Mesenchymal stem cell (in vitro differentiated cells and primary cell): ENCODE measurements at regions not wholly inside any gene's neighbourhood (a gene's known extent, or its start where the extent isn't known, plus 50 kb on each side); places are given as distances from the start of the nearest gene placed in this dataset.

Experiments used
- DNase-seq: peaks from one replicate; pipeline ENCODE4 v3.0.0-alpha.2; 2013
- H2AFZ ChIP-seq: one replicate; pipeline ENCODE4 v1.6.1; 2013; ENCODE audit warnings: low read depth, mild to moderate bottlenecking, control low read depth, inconsistent platforms, low read length, moderate library complexity
- H2AK5ac ChIP-seq: 2 replicates; pipeline ENCODE4 v1.6.1; 2013; ENCODE audit warnings: low read length, moderate library complexity, mild to moderate bottlenecking, inconsistent platforms; ENCODE audit not compliant: severe bottlenecking
- H2BK120ac ChIP-seq: one replicate; pipeline ENCODE4 v1.6.1; 2013; ENCODE audit warnings: low read depth, mild to moderate bottlenecking, inconsistent platforms, low read length, moderate library complexity
- H2BK12ac ChIP-seq, 2 experiments: one replicate each; pipeline ENCODE4 v1.6.1; 2013; ENCODE audit warnings: inconsistent platforms in 2 of 2, low read length in 2 of 2, mild to moderate bottlenecking in 2 of 2, moderate library complexity in 2 of 2, control low read depth in 1 of 2
- H2BK15ac ChIP-seq: one replicate; pipeline ENCODE4 v1.6.1; 2013; ENCODE audit warnings: mild to moderate bottlenecking, low read depth, inconsistent platforms; ENCODE audit not compliant: poor library complexity, severe bottlenecking
- H2BK5ac ChIP-seq: 2 replicates; pipeline ENCODE4 v1.6.1; 2013; ENCODE audit warnings: low read depth, mild to moderate bottlenecking, low read length, control low read depth, inconsistent platforms; ENCODE audit not compliant: poor library complexity, severe bottlenecking
- H3K14ac ChIP-seq, 2 experiments: one replicate each; pipeline ENCODE4 v1.6.1; 2013; ENCODE audit warnings: inconsistent platforms in 2 of 2, low read length in 2 of 2, control low read depth in 1 of 2, mild to moderate bottlenecking in 1 of 2, moderate library complexity in 1 of 2
- H3K18ac ChIP-seq, 2 experiments: one replicate each; pipeline ENCODE4 v1.6.1; 2013; ENCODE audit warnings: inconsistent platforms in 2 of 2, low read length in 2 of 2, control low read depth in 1 of 2, low read depth in 1 of 2, mild to moderate bottlenecking in 1 of 2
- H3K23ac ChIP-seq, 2 experiments: one replicate each; pipeline ENCODE4 v1.6.1; 2013; ENCODE audit warnings: inconsistent platforms in 2 of 2, low read length in 2 of 2, mild to moderate bottlenecking in 2 of 2, moderate library complexity in 2 of 2, control low read depth in 1 of 2
- H3K27ac ChIP-seq: 2 replicates; pipeline ENCODE4 v1.5.1; 2013; ENCODE audit warnings: mild to moderate bottlenecking, moderate library complexity, low read length, control low read depth, inconsistent platforms; ENCODE audit not compliant: poor library complexity, severe bottlenecking
- H3K27me3 ChIP-seq, 2 experiments: 2 replicates each; pipeline versions ENCODE4 v1.6.1 to v1.7.0; 2013; ENCODE audit warnings: low read length in 2 of 2, mild to moderate bottlenecking in 2 of 2, moderate library complexity in 2 of 2, control low read depth in 1 of 2, inconsistent platforms in 1 of 2; ENCODE audit not compliant: control insufficient read depth in 1 of 2, insufficient read depth in 1 of 2
- H3K36me3 ChIP-seq, 2 experiments: 2 replicates each; pipeline versions ENCODE4 v1.6.1 to v1.7.0; 2013; ENCODE audit warnings: low read length in 2 of 2, control low read depth in 1 of 2, inconsistent platforms in 1 of 2, low read depth in 1 of 2, mild to moderate bottlenecking in 1 of 2; ENCODE audit not compliant: insufficient read depth in 2 of 2, control insufficient read depth in 1 of 2
- H3K4ac ChIP-seq, 2 experiments: one replicate each; pipeline ENCODE4 v1.6.1; 2013; ENCODE audit warnings: inconsistent platforms in 2 of 2, low read length in 2 of 2, mild to moderate bottlenecking in 2 of 2, moderate library complexity in 2 of 2, control low read depth in 1 of 2, low read depth in 1 of 2
- H3K4me1 ChIP-seq: 2 replicates; pipeline ENCODE4 v1.6.1; 2013; ENCODE audit warnings: low read depth, low read length, control low read depth; ENCODE audit not compliant: control insufficient read depth, insufficient read depth
- H3K4me2 ChIP-seq: 2 replicates; pipeline ENCODE4 v1.6.1; 2013; ENCODE audit warnings: low read length, mild to moderate bottlenecking, inconsistent platforms; ENCODE audit not compliant: poor library complexity, severe bottlenecking
- H3K4me3 ChIP-seq, 2 experiments: 2 replicates each; pipeline versions ENCODE4 v1.5.1 to v1.7.0; 2013; ENCODE audit warnings: low read length in 2 of 2, mild to moderate bottlenecking in 2 of 2, control low read depth in 1 of 2, low read depth in 1 of 2; ENCODE audit not compliant: insufficient read depth in 1 of 2
- H3K79me1 ChIP-seq: replicated peaks from 2 replicates; pipeline ENCODE4 v1.6.1; 2013; ENCODE audit warnings: mild to moderate bottlenecking, control low read depth, low read length, inconsistent platforms; ENCODE audit not compliant: poor library complexity, severe bottlenecking
- H3K9ac ChIP-seq: 2 replicates; pipeline ENCODE4 v1.7.0; 2013; ENCODE audit warnings: mild to moderate bottlenecking, low read length, moderate library complexity
- H3K9me3 ChIP-seq: 2 replicates; pipeline ENCODE4 v1.7.0; 2013; ENCODE audit warnings: mild to moderate bottlenecking, low read length; ENCODE audit not compliant: control insufficient read depth
- H4K8ac ChIP-seq: one replicate; pipeline ENCODE4 v1.6.1; 2013; ENCODE audit warnings: inconsistent platforms, mild to moderate bottlenecking, low read length, moderate library complexity
- H4K91ac ChIP-seq: one replicate; pipeline ENCODE4 v1.6.1; 2013; ENCODE audit warnings: mild to moderate bottlenecking, low read length, inconsistent platforms
- WGBS: methylation state at CpG from one replicate; pipeline ENCODE4 v1.1.7; 2013; ENCODE audit warnings: mixed read lengths; 5-methylcytosine and 5-hydroxymethylcytosine counted together

DNA sequence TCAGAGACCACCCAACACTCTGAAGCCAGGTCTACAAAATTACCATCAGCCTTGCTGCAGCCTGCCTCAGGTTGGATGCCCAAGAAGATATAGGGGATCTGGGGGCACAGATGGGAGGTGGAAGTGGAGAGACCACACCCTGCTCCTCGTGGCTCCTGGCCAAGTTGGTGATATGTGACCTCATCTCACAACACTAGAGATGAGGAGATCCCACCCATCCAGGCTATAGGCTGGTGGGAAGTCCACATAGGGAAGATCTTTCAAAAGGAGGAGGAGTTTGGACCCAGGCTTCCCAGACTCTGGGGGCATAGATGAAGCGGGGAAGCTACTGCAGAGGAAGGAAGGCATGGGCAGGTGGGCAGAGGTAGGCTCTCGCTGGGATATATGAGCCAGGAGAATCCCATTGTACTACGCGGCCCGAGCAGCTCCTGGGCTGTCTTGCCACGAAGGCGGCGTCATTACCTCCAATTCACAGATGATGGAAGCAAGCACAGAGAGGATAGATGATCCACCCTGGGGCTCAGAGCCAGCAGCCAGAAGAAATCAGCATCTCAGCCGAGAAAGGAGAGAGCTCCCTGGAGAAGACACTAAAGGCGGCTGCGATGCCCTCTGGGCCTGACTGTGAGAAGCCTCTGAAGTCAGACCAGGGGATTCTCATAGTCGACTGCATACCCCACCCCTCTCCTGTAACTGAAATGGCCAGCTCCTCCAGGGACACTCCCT lies 96.0 kb downstream of the RHOB start:
- Histone ChIP-seq H4K8ac (no peak overlapping the region), H3K9me3 (peaks cover 5% of the 10 kb centered on the region), H3K23ac (no peak overlapping the region), H3K4me3 (no peak overlapping the region), H3K18ac (no peak overlapping the region), H2BK15ac (no peak overlapping the region), H3K4me1 (peaks cover 10% of the 10 kb centered on the region), H3K9ac (no peak overlapping the region), H3K4me2 (no peak overlapping the region), H4K91ac (no peak overlapping the region), H2AK5ac (no peak overlapping the region), H3K27ac (no peak overlapping the region), H3K14ac (peak overlapping the region in 1 of 2 experiments; percentile 7), H3K27me3 (peaks cover 0 to 6% of the 10 kb centered on the region in 2 experiments), H2AFZ (no peak overlapping the region), H3K79me1 (no peaks in the 10 kb centered on the region), H3K4ac (no peak overlapping the region), H2BK120ac (no peak overlapping the region), H2BK5ac (no peak overlapping the region), H3K36me3 (no peaks in the 10 kb centered on the region), H2BK12ac (no peak overlapping the region)
- DNase-seq = no peak
- WGBS = 92% methylated on average over 11 of the region's 13 CpGs

DNA sequence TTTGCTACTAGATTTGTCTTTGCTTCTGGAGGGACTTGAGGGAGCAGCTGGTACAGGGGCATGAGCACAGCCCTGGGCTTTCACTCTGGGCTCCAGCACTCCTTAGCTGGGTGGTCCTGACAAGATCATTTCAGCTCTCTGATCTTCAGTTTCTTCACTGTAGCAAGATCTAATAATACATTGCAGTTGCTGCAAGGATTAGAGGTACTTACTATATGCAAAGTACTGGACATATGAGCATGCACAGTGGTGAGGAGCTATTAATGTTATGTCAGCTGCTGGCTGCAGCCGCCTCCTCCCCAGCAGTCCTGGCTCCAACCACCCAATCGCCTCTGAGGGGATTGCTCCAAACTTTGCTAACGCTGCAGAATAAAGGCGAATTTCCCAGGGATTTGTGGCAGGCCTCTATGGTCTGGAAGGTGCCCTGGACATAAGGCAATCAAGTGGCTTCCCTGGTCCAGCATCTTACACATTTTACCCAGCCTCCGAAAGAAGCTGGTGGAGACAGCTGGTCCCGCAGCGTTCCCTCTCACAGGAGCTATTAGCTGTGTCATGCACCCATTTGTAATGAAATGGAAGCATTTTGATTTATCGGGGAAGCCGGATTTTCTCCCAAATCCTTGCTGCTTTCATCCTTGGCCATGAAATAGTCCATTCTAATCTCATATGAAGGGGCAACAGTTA lies 96.7 kb downstream of the RHOB start:
- no peak overlapping the region for H3K27ac ChIP-seq
- no peak overlapping the region for H2BK12ac ChIP-seq
- WGBS = 77% methylated on average over 9 of the region's 9 CpGs

DNA sequence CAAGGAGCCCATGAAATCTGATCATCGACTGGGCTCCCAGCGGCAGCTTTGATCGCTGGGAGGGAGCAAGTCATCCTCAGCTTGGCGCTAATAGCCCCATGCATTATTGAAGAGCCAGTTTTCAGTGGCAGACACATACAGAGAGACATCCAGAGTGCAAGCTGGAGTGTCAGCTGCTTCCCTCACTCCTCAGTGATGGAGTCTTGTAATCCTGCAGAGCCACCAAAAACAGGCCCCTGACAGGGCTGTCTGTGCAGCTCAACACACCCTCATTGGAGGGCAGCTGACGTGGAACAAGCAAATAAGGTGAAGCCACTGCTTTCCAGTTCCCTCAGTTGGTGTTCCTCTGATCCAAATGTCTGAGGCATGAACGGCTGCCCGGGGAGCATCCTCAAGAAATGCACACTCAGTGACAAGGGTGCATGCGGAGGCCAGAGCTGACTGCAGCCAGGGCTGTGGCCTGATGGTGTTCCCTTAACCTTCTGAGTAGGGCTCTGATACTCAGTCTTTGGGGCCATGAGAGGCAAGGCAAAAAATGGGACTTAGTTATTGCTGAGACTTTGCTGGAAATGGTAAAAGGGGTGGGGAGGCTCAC lies 97.4 kb downstream of the RHOB start:
- Histone ChIP-seq H3K18ac (no peak overlapping the region), H3K4me1 (peaks cover 9% of the 10 kb centered on the region), H2BK12ac (no peak overlapping the region), H3K27me3 (peaks cover 0 to 6% of the 10 kb centered on the region in 2 experiments), H3K4me3 (no peak overlapping the region), H4K8ac (no peak overlapping the region), H3K4me2 (no peak overlapping the region), H3K36me3 (no peaks in the 10 kb centered on the region), H3K9ac (no peak overlapping the region), H4K91ac (no peak overlapping the region), H2AK5ac (no peak overlapping the region), H2BK15ac (no peak overlapping the region), H3K4ac (no peak overlapping the region), H3K27ac (no peak overlapping the region), H2BK120ac (no peak overlapping the region), H2AFZ (no peak overlapping the region), H3K14ac (no peak overlapping the region), H3K23ac (no peak overlapping the region), H3K79me1 (no peaks in the 10 kb centered on the region), H2BK5ac (no peak overlapping the region), H3K9me3 (peaks cover 5% of the 10 kb centered on the region)
- no peak for DNase-seq
- 94% methylated on average over 8 of the region's 8 CpGs for WGBS

More for the DNA sequence above, 96.7 kb downstream of the RHOB start:
- H2BK15ac ChIP-seq = no peak overlapping the region
- H4K8ac ChIP-seq = no peak overlapping the region
- no peak overlapping the region for H3K4me3 ChIP-seq
- H3K4ac ChIP-seq = no peak overlapping the region
- no peak overlapping the region for H3K18ac ChIP-seq
- H2BK5ac ChIP-seq = no peak overlapping the region
- no peaks in the 10 kb centered on the region for H3K79me1 ChIP-seq
- no peak overlapping the region for H2AFZ ChIP-seq
- no peaks in the 10 kb centered on the region for H3K36me3 ChIP-seq
- no peak overlapping the region for H2AK5ac ChIP-seq
- H3K9me3 ChIP-seq = peaks cover 5% of the 10 kb centered on the region
- no peak overlapping the region for H4K91ac ChIP-seq
- peaks cover 0 to 6% of the 10 kb centered on the region in 2 experiments for H3K27me3 ChIP-seq
- H3K14ac ChIP-seq = no peak overlapping the region
- no peak overlapping the region for H3K9ac ChIP-seq
- no peak overlapping the region for H3K4me2 ChIP-seq
- DNase-seq = no peak
- H2BK120ac ChIP-seq = no peak overlapping the region
- H3K4me1 ChIP-seq = peaks cover 10% of the 10 kb centered on the region
- no peak overlapping the region for H3K23ac ChIP-seq

DNA sequence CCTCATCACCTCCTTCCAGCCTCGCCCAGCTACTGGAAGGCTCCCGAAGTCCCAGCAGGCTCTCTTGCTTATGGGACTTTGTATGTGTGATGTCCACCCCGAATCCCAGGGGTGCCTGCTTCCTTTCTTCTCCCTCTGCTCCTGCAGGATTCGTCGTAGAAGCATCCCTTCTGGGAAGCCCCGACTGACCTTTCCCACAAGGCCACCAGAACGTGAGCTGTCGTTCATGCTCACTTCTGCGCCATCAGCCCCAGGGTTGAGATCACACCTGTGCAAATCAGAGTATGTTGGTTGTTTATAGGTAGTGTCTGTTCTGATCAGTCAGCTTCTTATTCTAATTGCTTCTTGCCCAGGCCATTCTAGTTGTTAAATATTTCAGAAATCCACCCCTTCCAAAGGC lies 101.8 kb downstream of the HS1BP3 start:
- H3K27ac ChIP-seq = no peak overlapping the region
- DNase-seq = no peak
- no peak overlapping the region for H2BK15ac ChIP-seq
- H3K79me1 ChIP-seq = no peaks in the 10 kb centered on the region
- no peak overlapping the region for H3K23ac ChIP-seq
- H2BK5ac ChIP-seq = no peak overlapping the region
- peaks cover 8% of the 10 kb centered on the region for H3K4me1 ChIP-seq
- H4K8ac ChIP-seq = no peak overlapping the region
- no peak overlapping the region for H3K4ac ChIP-seq
- no peak overlapping the region for H2AK5ac ChIP-seq
- no peak overlapping the region for H3K18ac ChIP-seq
- no peak overlapping the region for H3K14ac ChIP-seq
- no peak overlapping the region for H2AFZ ChIP-seq
- peaks cover 5% of the 10 kb centered on the region for H3K9me3 ChIP-seq
- H4K91ac ChIP-seq = no peak overlapping the region
- no peak overlapping the region for H3K4me3 ChIP-seq
- H3K27me3 ChIP-seq = no peaks in the 10 kb centered on the region
- no peak overlapping the region for H3K4me2 ChIP-seq
- H2BK120ac ChIP-seq = no peak overlapping the region
- WGBS = 88% methylated on average over 6 of the region's 9 CpGs
- H3K9ac ChIP-seq = no peak overlapping the region
- no peak overlapping the region for H2BK12ac ChIP-seq
- H3K36me3 ChIP-seq = no peaks in the 10 kb centered on the region
